Caco-2 (cell line): ENCODE measurements at regions not wholly inside any gene's neighbourhood (a gene's known extent, or its start where the extent isn't known, plus 50 kb on each side); places are given as distances from the start of the nearest gene placed in this dataset.

Experiments used
- BruUV-seq: library from RNA; stranded (reverse); fragments of 400-500 nt; replicated peaks from 2 replicates; lab custom pipeline; 2021; lab: Mats Ljungman, UMichigan
- CTCF ChIA-PET: fragments of 300-600 bp; sonication (Branson Sonifier 250); formaldehyde crosslinking; loops from one replicate; lab custom pipeline; 2022; ENCODE audit warnings: antibody characterized with exemption; lab: Charles Lee
- POLR2A ChIA-PET: fragments of 300-600 bp; sonication (Branson Sonifier 250); formaldehyde crosslinking; loops from one replicate; lab custom pipeline; 2022; ENCODE audit warnings: antibody characterized with exemption; lab: Charles Lee
- DNase-seq, 2 experiments: peaks; one replicate each; pipeline versions ENCODE4 v3.0.0 to v3.0.0-alpha.2; 2020 to 2022
- H3K27me3 ChIP-seq: replicated peaks from 2 replicates; pipeline ENCODE4 v1.6.0; 2011; ENCODE audit warnings: low read length; ENCODE audit not compliant: control insufficient read depth, insufficient read depth
- H3K36me3 ChIP-seq: 2 replicates; pipeline ENCODE4 v1.5.1; 2011; ENCODE audit warnings: low read length; ENCODE audit not compliant: control insufficient read depth, insufficient read depth
- H3K4me1 ChIP-seq: fragments of 250-450 bp; sonication (Bioruptor Pico); 2 replicates; pipeline ENCODE4 v1.5.1; 2020; ENCODE audit warnings: mild to moderate bottlenecking
- H3K4me3 ChIP-seq: 2 replicates; pipeline ENCODE4 v1.5.1; 2011; ENCODE audit warnings: low read depth, mild to moderate bottlenecking, control low read depth, low read length
- H3K9me3 ChIP-seq: fragments of 250-450 bp; sonication (Bioruptor Pico); 2 replicates; pipeline ENCODE4 v1.5.1; 2020; ENCODE audit warnings: mild to moderate bottlenecking, moderate library complexity
- H3K27ac Mint-ChIP-seq: one replicate; pipeline ENCODE4 v1.8.0; 2022; ENCODE audit warnings: mixed read lengths; ENCODE audit not compliant: unreplicated experiment
- H3K27me3 Mint-ChIP-seq: one replicate; pipeline ENCODE4 v1.8.0; 2022; ENCODE audit warnings: mixed read lengths; ENCODE audit not compliant: insufficient read depth, unreplicated experiment
- H3K36me3 Mint-ChIP-seq: one replicate; pipeline ENCODE4 v1.8.0; 2022; ENCODE audit warnings: mild to moderate bottlenecking, mixed read lengths; ENCODE audit not compliant: insufficient read depth, unreplicated experiment
- H3K4me1 Mint-ChIP-seq: one replicate; pipeline ENCODE4 v1.8.0; 2022; ENCODE audit warnings: low read depth, mixed read lengths; ENCODE audit not compliant: unreplicated experiment
- H3K4me3 Mint-ChIP-seq: one replicate; pipeline ENCODE4 v1.8.0; 2022; ENCODE audit warnings: mild to moderate bottlenecking, moderate library complexity, mixed read lengths; ENCODE audit not compliant: unreplicated experiment
- H3K9me3 Mint-ChIP-seq: one replicate; pipeline ENCODE4 v1.8.0; 2022; ENCODE audit warnings: mixed read lengths; ENCODE audit not compliant: unreplicated experiment
- intact Hi-C: fragments of 100-400 bp; cut with micrococcal nuclease; formaldehyde crosslinking; loops from one replicate; pipeline ENCODE4 v1.10.0; 2022; ENCODE audit not compliant: unreplicated experiment
- TF ChIP-seq, protein P1 (sequence below), 2 experiments: fragments of 200-600 bp in 1 of 2; IDR thresholded peaks; 1 replicate in 1 of 2; 2 replicates in 1 of 2; pipeline versions ENCODE4 v1.5.1 to v1.8.0; 2011 to 2022; ENCODE audit warnings: antibody characterized with exemption in 1 of 2, control low read depth in 1 of 2, inconsistent platforms in 1 of 2, low read depth in 1 of 2, low read length in 1 of 2, mild to moderate bottlenecking in 1 of 2, moderate library complexity in 1 of 2; ENCODE audit not compliant: insufficient read depth in 1 of 2, severe bottlenecking in 1 of 2, unreplicated experiment in 1 of 2

DNA sequence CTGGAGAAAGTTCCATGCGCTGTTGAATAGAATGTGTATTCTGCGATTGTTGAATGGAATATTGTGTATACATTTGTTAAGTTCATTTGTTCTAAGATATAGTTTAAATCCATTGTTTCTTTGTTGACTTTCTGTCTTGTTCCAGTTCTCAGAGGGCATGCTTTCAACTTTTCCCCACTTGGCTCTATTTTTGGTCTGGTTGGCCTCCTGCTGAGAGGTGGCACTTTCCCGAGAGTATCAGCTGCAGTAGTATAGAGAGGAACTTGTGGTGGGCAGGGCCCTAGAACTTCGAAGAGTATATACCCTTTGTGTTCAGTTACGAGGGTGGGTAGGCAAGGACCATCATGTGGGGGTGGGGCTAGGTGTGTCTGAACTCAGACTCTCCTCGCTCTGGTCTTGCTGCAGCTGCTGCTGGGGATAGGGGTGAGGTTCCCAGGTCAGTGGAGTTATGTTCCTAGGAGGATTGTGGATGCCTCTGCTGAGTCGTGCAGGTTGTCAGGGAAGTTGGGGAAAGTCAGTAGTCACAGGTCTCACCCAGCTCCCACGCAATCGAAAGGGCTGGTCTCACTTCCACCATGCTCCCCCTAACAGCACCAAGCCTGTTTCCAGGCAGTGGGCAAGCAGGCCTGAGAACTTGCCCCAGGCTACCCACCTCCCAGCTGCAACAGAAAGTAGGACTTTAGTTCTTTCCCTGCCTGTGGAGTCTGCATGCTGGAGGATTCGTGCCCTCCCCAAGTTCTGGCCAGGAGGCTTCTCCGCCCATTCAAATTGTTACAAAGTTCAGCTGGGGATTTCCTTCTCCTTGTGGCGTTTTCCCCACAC is 118.9 kb upstream of the SSTR4 start:
- TF ChIP-seq, protein P1, sequence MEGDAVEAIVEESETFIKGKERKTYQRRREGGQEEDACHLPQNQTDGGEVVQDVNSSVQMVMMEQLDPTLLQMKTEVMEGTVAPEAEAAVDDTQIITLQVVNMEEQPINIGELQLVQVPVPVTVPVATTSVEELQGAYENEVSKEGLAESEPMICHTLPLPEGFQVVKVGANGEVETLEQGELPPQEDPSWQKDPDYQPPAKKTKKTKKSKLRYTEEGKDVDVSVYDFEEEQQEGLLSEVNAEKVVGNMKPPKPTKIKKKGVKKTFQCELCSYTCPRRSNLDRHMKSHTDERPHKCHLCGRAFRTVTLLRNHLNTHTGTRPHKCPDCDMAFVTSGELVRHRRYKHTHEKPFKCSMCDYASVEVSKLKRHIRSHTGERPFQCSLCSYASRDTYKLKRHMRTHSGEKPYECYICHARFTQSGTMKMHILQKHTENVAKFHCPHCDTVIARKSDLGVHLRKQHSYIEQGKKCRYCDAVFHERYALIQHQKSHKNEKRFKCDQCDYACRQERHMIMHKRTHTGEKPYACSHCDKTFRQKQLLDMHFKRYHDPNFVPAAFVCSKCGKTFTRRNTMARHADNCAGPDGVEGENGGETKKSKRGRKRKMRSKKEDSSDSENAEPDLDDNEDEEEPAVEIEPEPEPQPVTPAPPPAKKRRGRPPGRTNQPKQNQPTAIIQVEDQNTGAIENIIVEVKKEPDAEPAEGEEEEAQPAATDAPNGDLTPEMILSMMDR (IDR thresholded peaks at IDR 0.05; ENCODE audit: insufficient read depth in 1 of 2, low read depth in 1 of 2, low read length in 1 of 2, severe bottlenecking in 1 of 2, unreplicated experiment in 1 of 2) = no peak
- ChIA-PET POLR2A (no interaction called here), CTCF (no interaction called here)
- intact Hi-C loops = loop anchor here (1.0 kb wide), 1 partner anchor 37 kb away; no protein-coding TSS in a partner anchor
- Histone ChIP-seq H3K27me3 (no peaks in the 10 kb centered on the region), H3K4me1 (peaks cover 7% of the 10 kb centered on the region; the same call in 1 of the 2 replicates), H3K9me3 (no peaks in the 10 kb centered on the region), H3K4me3 (no peak overlapping the region), H3K36me3 (no peaks in the 10 kb centered on the region)
- Mint-ChIP-seq H3K9me3 (no peaks in the 10 kb centered on the region), H3K4me3 (no peak overlapping the region), H3K27ac (no peak overlapping the region), H3K36me3 (no peaks in the 10 kb centered on the region), H3K4me1 (no peaks in the 10 kb centered on the region), H3K27me3 (no peaks in the 10 kb centered on the region)
- BruUV-seq = no TSS peak
- no peak for DNase-seq

GRCh38 chr20:22918286-22918983 is 116.7 kb upstream of the SSTR4 start:
- intact Hi-C loops = no loop called here
- H3K9me3 ChIP-seq = no peaks in the 10 kb centered on the region; the same call in 1 of the 2 replicates
- H3K9me3 Mint-ChIP-seq = no peaks in the 10 kb centered on the region
- H3K4me3 Mint-ChIP-seq = no peak overlapping the region
- no TSS peak for BruUV-seq
- no peaks in the 10 kb centered on the region for H3K27me3 Mint-ChIP-seq
- H3K4me1 Mint-ChIP-seq = no peaks in the 10 kb centered on the region
- TF ChIP-seq, protein P1 (IDR thresholded peaks at IDR 0.05; ENCODE audit: insufficient read depth in 1 of 2, low read depth in 1 of 2, low read length in 1 of 2, severe bottlenecking in 1 of 2, unreplicated experiment in 1 of 2) = no peak
- ChIA-PET POLR2A (no interaction called here), CTCF (no interaction called here)
- no peak overlapping the region for H3K4me3 ChIP-seq
- H3K27me3 ChIP-seq = no peaks in the 10 kb centered on the region
- no peaks in the 10 kb centered on the region for H3K36me3 ChIP-seq
- H3K4me1 ChIP-seq = peaks cover 7% of the 10 kb centered on the region; the same call in 1 of the 2 replicates
- H3K36me3 Mint-ChIP-seq = no peaks in the 10 kb centered on the region
- no peak for DNase-seq
- H3K27ac Mint-ChIP-seq = no peak overlapping the region

- POLR2A ChIA-PET = no interaction called here
- Histone ChIP-seq H3K36me3 (no peaks in the 10 kb centered on the region), H3K4me3 (no peak overlapping the region), H3K4me1 (peaks cover 7% of the 10 kb centered on the region; the same call in 1 of the 2 replicates), H3K9me3 (no peaks in the 10 kb centered on the region; the same call in 1 of the 2 replicates), H3K27me3 (no peaks in the 10 kb centered on the region)
- no peak for DNase-seq
- H3K9me3 Mint-ChIP-seq = no peaks in the 10 kb centered on the region
- H3K4me1 Mint-ChIP-seq = no peaks in the 10 kb centered on the region
- H3K36me3 Mint-ChIP-seq = no peaks in the 10 kb centered on the region
- no peaks in the 10 kb centered on the region for H3K27me3 Mint-ChIP-seq
- no peak overlapping the region for H3K27ac Mint-ChIP-seq
- BruUV-seq = no TSS peak
- CTCF ChIA-PET = no interaction called here
- intact Hi-C loops = no loop called here
- TF ChIP-seq, protein P1 (IDR thresholded peaks at IDR 0.05; ENCODE audit: insufficient read depth in 1 of 2, low read depth in 1 of 2, low read length in 1 of 2, severe bottlenecking in 1 of 2, unreplicated experiment in 1 of 2) = no peak
- no peak overlapping the region for H3K4me3 Mint-ChIP-seq
These were observed 114.2 kb upstream of the SSTR4 start for GRCh38 chr20:22920898-22921297.
